GM19328 (cell line): ENCODE measurements at regions not wholly inside any gene's neighbourhood (a gene's known extent, or its start where the extent isn't known, plus 50 kb on each side); places are given as distances from the start of the nearest gene placed in this dataset.

Experiments
- ATAC-seq: cut with Tn5 transposase; IDR thresholded peaks from one replicate; pipeline ENCODE4 v1.9.1; 2021; ENCODE audit warnings: mild to moderate bottlenecking, moderate library complexity; ENCODE audit not compliant: unreplicated experiment

DNA sequence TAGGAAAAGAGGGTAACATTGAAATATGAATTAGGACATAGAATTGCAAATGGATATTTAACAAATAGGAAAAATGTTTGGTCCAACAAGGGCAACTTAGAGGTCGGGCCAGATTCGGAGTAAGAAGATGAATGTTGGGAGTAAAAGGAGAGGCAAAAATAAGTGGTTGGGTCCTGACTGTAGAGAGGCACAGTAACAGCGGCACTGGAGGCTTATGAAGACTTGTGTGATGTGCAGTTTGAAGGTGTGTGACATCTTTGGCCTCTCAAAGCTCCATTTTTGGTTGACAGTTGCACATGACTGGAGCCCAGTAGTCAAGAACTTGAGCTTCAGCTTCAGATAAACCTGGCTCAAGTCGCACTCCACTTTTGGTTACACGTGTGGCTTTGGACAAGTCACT, 109.9 kb upstream of the PAXBP1 start:
- ATAC-seq: no peak

DNA sequence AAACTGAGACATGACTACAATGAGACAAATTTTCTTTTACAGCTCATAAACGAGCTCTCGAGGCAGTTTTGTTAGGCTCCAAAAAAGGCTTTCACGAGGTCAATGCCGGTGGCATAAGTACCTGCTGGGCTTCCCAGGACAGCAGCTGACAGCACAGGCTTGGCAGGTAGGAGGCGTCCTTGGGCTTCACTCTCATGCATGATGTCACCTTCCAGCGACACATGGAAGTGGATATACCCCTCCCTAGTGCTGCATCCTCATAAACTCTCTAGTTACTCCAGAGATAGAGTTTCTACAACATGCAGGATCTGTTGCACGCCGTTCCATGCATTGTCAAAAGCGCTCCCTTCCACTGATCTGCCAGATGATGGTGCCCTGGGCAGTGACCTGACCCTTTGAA, 112.5 kb upstream of the PAXBP1 start:
- ATAC-seq: no peak

DNA sequence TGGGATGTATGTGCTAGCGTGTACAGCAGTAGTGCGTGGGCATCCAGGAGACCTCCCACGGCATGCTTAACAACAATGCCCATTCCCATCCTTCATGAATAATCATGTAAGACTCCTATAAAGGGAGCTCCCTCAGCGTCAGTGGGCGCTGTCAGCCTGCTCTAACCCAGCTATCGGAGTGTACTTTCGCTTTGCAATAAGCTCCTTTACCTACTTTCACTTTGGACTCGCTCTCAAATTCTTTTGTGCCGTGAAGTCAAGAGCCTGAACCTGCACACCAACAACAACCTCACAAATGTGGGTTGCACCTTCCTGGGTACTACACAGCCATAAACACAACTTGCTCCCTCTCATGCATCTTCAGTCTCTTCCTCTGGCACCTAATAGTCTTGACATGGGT, 114.8 kb upstream of the PAXBP1 start:
- no peak for ATAC-seq

DNA sequence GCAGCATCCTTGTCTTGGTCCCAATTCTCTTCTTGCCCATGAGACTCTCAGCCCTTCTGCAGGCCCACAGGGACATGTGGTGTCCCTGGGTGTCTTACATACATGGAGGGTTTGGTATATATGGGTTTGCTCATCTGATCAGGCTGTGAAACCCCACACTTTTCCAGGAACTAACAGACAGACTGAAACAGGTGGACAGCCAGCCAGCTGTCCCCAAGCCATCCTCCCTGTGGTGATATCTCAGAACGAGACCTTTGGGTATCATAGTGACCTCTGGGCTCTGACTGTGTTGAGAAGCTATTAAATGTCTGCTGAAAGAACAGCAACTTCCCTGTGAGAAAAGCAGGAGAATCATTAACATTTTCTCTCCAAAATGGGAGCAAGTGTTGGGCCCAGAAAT, 115.5 kb upstream of the PAXBP1 start:
- no peak for ATAC-seq

DNA sequence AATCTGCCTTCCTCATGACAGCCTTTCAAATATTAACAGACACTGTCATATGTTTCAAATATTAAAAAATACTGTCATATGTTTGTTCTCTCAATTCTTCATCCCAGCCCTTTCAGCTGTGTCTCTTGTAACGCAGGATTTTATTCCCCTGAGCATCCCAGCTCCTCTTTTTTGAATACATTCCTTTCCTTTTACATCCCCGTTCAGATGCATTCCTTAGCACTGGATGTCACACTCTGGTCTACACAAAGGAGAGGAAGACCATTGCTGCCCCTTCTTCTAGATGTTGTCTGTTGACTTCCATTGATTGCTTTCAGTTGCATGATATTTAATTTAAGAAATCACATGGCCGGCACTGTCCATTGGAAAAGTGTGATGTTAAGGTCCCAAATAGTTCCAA, 117.4 kb upstream of the PAXBP1 start:
- ATAC-seq: no peak

DNA sequence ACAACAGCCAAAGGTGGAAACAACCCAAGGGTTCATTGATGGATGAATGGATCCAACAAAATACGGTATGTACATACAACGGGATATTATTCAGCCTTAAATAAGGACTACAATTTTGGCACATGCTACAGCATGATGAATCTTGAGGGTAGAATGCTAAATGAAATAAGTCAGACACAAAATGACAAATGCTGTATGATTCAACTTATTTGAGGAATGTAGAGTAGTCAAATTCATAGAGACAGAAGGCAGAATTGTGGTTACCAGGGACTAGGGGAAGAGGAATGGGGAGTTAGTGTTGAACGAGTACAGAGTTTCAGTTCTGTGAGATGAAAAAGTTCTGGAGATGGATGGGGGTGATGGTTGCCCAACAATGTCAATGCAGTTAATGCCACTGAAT, 118.0 kb upstream of the PAXBP1 start:
- no peak for ATAC-seq

DNA sequence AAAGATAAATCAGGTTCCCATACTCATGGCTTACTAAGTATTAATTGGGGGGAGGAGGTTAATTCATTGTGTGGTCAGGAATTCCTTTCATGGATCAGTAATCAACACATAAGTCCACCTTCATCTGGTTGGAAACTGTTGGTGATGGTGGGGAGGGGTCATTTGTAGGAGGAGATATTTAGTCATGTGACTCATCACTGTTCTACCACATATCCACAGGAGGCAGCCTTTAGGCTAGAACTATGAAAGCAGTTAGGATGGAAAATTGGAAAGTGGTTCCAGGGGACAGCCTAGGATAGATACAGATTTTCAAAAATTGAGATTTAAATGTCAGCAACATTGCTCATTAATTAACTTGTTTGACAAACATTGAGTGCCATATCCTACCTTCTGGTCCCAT, 122.8 kb upstream of the PAXBP1 start:
- ATAC-seq: no peak

DNA sequence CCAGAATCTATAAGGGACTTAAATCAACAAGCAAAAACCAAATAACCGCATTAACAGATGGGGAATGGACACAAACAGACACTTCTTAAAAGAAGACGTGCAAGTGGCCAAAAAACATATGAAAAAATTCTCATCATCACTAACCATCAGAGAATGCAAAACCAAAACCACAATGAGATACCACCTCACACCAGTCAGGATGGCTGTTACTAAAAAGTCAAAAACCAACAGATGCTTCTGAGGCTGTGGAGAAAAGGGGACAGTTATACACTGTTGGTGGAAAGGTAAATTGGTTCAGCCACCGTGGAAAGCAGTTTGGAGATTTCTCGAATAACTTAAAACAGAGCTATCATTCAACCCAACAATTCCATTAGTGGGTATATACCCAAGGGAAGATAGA, 124.9 kb upstream of the OLIG2 start:
- ATAC-seq: no peak

DNA sequence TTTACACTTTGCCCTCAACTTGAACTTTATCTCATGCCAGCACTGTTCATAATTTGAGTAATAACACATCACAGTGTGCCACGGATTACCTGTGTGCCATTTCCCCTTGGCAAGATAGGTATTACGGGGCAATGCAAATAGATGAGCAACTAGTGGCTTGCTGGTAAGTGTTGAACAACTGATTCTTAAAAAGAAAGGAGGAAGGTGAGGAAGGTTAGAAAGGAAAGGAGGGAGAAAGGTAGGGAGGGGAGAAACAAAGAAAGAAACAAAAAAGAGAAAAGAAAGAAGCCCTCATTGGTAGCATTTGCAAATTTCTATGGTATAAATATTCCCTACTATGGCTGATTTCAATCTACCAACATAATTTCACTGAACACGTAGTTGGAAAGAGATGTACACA, 118.2 kb upstream of the OLIG2 start:
- ATAC-seq: no peak

DNA sequence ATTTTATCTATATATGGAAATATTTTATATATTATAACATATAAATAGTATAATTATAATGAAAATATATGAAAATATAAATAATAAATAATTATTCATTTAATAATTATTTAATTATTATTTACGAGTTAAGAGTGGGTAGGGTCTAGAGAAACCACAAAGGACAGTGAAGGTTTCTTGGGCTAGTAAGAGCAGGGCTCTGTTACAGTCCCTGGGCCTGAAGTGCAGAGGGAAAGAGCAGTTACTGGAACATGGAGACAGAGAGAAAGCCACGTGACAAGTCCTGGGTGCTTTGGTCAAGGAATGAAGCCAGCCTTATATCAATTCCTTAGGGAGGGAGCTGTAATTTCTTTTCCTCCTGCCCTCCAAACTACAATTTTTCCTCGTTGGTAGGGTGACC, 117.2 kb upstream of the OLIG2 start:
- no peak for ATAC-seq

DNA sequence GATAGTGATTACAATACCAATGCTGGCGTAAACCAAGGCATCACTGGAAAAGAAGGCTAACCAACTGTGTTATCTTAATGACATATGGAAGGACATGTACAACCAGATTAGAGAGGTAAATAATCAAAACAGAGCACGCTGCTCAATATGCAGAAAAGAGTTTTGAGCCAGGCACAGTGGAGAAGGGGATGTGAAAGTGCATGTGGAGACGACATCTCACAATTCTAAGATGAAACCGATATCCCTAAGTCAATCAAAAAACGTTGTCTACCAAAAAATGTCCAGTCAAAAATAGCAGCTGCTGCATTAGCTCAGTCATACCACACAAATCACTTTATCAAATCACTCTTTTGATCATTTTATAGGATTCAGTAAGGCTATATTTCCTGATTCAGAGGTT, 116.3 kb upstream of the OLIG2 start:
- no peak for ATAC-seq

DNA sequence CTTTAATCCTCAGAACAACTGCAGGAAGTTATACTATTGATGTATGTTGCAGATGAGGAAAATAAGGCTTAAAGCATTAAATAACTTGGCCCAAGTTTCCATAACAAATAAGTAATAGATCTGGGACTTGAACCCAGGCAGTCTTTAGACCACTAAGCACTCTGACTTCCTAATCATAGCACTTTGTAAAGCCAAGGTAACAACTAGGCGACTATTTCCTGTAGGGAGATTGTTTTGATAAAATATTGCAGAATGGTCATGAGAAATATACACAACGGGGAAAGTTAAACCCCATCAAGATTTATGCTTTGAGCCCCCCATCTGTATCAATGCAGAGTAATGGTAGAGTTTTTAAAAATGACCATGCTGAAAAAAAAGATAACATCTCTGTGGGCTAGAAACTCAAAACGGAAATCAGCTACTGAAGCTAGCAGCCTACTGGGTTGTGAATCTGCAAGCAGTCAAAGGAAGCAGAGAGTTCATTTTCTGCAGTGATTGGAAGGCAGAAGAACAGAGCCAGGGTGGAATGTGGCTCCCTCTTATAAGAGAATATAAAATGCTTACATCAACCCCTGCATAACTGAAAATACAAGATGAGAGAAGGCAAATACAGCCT, 111.2 kb upstream of the OLIG2 start:
- no peak for ATAC-seq

DNA sequence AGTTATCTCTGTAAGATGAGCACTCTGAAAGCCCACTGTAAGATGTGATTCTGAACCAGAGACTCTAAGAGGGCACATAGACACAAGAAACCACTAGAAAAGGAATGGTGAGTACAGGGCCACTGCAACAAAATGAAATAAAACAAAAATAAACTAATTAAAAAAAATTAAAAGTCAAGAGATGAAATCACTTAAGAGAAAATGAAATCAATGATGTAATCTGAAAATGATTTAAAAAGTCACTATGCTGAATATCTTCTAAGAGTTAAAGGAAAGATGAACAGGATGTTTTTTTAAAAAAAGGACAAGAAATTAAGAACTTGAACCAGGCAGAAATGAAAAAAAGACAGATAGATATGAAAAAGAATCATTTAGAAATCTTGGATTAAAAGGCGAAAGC, 110.6 kb upstream of the OLIG2 start:
- no peak for ATAC-seq

DNA sequence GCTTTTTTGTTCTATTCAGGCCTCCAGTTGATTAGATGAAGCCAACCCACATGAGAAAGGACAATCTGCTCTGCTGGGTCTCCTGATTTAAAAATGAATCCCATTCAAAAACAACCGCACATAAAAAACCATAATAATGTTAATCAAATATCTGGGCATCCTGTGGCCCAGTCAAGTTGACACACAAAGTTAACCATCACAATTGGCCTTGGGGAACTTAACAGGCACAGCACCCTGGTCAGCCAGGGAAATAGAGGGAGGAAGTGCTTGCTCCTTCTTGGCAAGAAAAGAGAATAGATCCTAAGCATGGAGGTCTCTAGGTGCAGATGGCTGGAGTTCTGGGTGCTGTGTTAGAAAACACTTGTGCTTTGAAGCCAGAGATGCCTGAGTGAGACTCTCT, 109.6 kb upstream of the OLIG2 start:
- ATAC-seq: no peak

DNA sequence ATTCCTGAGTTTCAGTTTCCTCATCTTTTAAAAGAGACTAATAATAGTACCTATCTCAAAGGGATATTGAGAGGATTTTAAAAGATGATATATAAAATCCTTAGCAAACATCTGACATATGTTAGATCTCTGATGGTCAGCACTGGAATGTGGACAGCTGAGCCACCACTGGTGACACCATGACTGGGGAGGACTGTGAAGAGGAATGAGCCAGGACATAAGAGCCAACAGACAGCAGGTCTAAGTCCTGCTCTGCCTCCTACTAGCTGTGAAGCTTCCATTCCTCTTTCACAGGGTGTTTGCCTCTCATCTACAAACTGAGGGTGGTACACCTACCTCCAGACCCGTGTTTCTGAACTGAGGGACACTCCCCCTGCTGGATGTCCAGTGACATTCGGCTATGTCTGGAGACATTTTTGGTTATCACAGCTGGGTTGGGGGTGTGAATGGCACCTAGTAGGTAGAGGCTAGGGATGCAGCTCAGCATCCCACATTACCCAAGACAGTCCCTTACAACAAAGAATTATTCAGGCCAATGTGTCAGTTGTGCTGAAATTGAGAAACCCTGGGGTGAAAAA, 109.1 kb upstream of the OLIG2 start:
- ATAC-seq: no peak

DNA sequence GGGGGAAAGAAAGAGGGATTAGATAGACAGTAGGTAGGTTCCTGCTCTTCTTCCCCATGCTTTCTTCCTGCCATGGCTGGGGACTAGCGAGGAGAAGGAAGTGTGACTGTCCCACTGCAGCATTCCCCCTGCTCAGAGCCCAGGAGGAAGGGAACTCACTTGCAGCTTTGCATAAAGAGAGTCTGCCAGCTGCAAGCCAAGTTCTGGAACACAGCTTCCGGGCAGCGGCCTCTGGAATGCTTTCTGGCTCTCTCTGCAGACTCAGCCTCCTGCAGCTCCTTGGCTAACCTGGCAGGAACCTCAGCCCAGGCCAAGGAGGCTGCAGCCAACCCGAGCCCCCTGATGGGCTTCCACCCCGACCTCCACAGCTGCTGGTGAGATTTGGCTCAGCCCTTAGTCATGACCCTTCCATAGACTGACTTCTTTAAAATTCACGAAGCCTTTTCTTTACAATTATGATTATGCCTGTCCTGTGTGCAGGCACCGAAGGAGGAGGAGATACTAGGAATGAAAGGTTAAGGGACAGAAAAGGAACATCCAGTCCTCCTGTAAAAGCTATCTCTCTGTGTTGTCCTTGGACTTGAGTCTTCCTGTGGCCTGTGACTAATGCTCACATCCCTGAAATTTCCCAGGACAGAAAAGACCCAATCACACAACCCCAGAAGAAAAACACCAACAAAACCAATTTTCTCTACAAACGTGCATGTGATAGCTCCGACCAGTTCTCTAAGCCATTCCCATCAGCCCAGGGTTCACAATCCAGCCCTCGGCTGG, 108.2 kb upstream of the OLIG2 start:
- ATAC-seq: no peak

DNA sequence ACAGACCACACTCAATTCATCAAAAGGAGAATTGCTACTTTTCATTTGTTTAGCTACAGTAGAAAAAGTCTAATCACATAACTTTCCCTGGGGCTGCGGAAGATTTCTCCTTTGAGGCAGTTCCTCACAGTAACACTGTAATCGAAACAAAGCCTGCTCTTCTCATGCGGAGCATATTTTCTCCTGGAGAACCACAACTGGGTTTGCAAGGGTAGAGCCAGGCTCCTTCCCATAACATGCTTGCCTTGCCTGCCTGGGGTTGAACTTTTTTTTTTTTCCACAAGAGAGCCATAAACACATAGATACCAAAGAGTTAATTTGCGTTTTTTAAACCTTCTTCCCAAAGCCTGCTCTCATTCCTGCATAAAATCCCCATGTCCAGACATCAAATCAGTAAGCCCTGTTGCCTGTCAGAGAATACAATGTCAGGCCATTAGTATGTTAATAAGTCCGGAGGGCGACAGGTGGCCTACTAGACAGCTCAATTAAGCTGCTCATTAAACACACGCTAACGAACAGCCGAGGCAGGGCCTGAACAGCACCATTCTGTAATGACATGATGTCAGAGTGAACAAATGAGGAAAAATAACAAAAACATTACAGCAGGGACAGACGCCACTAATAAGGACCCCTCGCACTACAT, 107.1 kb upstream of the OLIG2 start:
- no peak for ATAC-seq

DNA sequence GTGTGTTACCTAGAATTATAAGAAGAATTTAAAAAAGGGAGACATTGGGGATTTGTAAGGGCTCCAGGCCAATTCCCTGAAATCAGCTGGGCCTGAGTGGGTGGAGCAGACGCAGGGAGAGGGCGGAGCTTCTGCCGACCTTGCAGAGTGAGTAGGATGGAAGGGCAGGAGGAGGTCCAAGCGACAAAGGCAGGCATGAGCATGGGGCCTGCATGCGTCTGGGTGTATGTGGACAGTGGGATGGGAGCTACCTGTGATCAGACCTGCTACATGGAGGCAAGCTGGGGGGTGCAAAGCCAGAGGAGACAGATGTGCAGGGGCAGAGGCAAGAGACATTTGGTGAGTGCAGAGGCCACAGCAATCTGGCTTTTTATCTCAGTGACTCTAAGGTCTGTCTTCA, 105.3 kb upstream of the OLIG2 start:
- no peak for ATAC-seq

DNA sequence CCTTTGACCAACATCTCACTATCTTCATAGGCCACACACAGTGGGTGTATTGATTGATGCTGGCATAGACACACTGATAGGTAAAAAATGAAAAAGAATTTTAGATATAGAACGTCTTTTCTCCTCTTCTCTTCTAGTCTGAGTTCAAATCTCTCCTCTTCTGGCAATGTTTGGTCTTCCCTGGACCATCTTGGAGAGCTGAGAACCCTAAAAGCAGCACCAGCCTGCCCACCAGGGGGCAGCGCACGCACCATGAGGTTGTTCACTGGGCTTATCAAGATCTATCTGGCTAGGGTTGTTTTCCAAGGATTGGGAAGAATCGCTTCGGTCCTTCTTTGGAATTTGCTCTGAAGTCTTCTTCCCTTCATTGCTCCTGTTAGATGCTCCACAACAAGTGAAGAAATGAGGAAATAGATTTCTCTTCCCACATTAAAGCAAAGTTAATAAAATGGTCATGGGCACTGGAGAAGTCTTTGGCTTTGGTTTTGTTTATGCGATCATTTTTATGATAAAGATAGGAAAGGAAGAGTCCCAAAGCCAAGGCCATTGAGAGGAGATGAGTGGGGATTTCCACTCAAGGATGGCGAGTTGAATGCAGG, 104.0 kb upstream of the OLIG2 start:
- ATAC-seq: no peak

DNA sequence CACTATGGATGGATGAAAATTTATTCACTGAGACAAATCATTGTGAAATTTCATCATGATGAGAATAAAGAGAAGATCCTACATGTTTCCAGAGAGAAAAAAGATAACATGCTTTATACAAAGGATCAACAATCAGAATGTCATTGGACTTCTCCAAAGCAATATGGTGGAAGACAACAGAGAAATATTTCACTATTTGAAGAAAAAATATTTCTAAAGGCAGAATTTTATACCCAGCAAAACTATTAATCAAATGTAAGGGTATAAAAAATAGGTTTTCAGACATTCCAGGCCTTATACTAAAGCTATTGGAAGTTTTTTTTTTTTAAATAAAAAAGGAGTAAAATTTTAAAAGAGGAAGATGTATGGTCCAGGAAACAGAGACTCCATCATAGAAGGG, 100.6 kb upstream of the OLIG2 start:
- no peak for ATAC-seq

DNA sequence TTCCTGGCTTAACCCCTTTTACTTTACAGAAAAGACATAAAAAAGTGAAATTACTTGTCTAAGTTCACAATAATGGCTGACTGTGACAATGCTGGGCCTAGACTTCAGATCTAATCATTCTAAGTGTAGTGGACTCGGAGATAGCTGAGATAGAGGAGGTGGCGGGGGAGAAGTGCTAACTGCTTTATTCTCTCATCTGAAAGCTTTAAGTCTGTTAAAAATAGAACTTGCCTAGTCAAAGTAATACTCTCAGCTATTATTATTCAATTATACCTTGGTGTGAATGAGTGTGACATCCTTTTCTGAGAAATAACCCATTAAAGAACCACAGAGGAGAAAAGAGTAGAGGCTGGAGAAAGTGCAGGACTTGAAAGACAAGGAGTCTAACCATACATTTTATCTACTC, 96.1 kb upstream of the OLIG2 start:
- ATAC-seq: peak; percentile 48

DNA sequence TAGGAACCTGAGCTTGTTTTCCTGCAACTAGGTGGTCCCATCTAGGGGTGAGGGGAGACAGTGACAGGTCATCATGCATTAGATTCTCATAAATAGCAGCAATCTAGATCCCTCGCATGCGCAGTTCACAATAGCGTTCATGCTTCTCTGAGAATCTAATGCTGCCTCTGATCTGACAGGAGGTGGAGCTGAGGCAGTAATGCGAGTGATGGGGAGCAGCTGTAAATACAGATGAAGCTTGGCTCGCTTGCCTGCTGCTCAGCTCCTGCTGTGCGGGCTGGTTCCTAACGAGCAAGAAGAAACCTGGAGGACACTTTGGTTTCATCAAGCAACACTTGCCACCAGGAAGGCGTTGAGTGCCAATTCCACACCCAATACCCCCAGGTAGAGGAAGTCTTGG, 95.1 kb upstream of the OLIG2 start:
- ATAC-seq: no peak
